NCI-H446 (cell line): ENCODE measurements at regions not wholly inside any gene's neighbourhood (a gene's known extent, or its start where the extent isn't known, plus 50 kb on each side); places are given as distances from the start of the nearest gene placed in this dataset.
"Not testable (repeated sequence)": the region's sequence is repeated elsewhere in the genome, so short reads cannot be mapped to it uniquely, and the experiment has no call there.

Experiments
- DNase-seq, 2 experiments: peaks; one replicate each; lab custom pipeline; 2025; lab: John Stamatoyannopoulos, UW

DNA sequence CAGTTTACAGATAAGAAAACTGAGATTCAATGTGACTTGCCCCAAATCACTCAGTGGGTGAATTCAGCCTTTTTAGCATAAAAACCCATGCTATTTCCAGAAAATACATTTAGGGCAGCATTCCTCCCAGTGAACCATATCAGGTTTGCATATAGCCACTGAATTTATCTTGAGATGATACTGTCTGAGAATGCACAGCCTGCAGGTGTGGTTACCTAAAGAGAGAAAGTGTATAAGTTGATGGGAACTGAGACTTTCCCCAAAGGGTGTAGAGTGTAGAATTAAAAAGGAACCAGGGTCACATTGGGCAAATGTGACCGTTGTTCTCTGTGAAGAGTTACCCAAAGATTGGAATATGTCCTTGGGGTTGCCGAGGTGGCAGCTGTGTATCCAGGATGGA lies 100.0 kb upstream of the PIK3R1 start:
- DNase-seq = no peak

DNA sequence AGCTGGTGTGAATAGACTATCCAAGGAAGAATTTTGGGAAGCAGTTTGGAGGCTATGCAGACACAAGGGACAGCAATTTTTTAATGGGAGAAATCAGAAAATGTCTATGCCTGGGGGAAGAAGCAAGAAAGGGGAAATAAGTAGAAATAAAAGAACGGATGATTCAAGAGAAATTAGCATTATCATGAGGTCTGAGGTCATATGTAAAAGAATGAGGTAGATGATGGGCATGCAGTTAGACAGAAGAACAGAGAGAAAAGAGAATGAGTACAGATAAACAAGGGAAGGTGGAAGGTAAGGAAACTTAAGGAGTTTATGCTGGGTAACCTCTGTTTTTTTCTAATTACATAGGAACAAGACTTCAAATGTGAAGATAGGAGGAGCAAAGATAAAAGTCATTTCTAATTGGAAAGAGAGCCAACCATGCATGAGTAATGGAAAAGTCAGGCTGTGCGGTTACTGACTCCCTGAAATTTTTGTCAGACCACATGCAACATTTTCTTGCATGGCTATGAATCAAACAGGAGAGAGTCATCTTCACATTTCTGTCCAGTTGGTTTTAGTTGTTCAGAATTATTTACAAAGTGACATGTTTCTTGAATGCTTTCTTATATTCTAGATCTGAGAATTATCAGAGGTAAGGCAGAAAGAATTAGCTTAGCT lies 101.0 kb upstream of the PIK3R1 start:
- no peak for DNase-seq

GRCh38 chr5:68112658-68113057 lies 102.9 kb upstream of the PIK3R1 start:
- DNase-seq = no peak

- no peak for DNase-seq
Observed at GRCh38 chr5:68110894-68111293, 104.7 kb upstream of the PIK3R1 start.

GRCh38 chr5:68110264-68110663 lies 105.3 kb upstream of the PIK3R1 start:
- DNase-seq = no peak

DNA sequence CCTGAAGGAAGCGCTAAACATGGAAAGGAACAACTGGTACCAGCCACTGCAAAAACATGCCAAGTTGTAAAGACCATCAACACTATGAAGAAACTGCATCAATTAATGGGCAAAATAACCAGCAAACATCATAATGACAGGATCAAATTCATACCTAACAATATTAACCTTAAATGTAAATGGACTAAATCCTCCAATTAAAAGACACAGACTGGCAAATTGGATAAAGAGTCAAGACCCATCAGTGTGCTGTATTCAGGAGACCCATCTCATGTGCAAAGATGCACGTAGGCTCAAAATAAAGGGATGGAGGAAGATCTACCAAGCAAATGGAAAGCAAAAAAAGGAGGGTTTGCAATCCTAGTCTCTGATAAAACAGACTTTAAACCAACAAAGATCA lies 111.3 kb upstream of the PIK3R1 start:
- DNase-seq = not testable (repeated sequence)

GRCh38 chr5:68103297-68103696 lies 112.3 kb upstream of the PIK3R1 start:
- DNase-seq = not testable (repeated sequence)

GRCh38 chr5:68099327-68099726 lies 116.2 kb upstream of the PIK3R1 start:
- DNase-seq = no peak

DNA sequence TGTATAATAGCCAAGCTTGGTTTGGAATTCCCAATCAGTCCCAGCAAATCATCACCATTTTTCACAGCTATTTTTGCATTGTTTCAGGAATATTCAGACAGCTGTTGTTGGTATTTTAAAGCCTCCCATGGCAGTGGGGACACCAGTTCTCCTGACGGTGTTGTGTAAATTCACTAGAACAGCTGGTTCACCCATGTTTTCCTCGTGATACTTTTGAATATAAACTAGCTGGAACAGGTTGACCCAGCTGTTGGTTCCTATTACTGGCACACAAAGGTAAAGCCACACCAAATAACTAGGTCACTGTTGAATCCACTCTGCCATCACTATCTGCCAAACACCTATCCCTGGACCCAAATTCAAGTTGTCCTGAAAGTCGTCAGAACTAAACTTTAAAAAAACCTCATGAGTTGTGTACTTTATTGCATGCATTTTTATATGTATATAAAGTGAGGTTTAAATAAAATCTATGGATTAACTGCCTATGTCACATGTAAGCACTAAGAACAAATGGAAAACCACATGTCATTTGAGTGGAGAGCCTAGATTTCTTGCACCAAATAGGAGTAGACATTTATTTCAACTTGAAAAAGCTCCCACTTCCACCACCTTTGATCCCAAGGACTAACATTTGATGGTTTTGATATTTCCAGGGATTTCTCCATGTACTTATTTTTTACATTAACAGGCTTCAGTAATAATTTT lies 121.9 kb upstream of the PIK3R1 start:
- no peak for DNase-seq

DNA sequence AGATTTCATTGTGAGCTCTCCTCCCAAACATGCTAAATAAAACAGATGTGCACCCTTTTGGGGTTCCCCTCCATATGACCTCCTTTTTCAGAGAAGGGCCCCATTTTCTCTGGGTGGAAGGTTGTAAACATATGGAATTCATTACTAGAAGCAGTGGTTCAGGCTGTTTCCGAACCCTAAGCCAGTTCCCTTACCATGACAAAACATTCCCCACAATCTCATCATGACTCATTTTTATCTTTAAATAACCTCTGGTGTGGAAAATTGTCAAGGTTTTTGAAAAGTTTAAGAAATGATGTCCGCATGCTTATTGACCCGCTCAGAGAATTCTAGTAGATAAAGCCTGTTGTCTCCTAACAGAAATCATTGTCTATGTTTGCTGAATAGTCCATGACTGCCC lies 127.3 kb upstream of the PIK3R1 start:
- DNase-seq = no peak

DNA sequence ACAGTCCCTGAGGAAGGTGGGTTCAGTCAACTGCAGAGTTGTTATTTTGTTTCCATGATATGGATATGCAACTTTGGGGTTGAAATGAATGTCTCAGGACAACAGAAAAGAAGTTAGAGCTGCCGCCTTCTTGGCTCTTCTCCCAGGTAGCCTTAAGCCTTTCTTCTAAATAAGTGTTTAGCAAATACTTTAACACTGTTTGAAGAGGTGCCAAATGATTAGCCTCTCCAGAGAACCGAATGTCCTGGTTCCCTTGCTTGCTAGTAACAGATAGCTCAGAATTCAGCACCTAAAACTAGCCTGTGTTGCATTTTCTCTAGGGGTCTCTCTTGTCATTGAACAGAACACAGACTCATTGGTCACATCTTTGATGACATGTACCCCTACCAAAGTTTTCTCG lies 127.7 kb upstream of the PIK3R1 start:
- DNase-seq = no peak

- peak in 1 of 2 experiments; percentile 49 for DNase-seq
Observed at GRCh38 chr5:68086857-68087256, 128.7 kb upstream of the PIK3R1 start.

DNA sequence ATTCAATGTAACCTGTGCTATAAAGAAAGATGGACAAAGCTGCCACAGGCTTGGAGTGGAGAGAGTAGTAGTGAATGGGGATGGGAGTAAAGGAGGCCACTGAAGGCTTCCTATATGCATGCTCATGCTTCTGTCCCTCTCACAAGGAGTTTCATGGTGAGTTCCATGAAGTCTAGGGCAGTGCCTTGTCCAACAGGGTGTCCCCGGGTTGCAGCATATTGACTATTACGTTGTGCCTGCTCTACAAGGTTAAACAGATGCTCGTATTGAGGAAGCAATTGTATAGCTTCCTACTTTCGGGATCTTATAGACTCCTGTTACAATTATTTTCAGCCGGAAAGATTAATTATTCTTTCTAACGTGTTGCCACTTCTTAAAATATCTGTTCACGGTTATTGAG lies 129.1 kb upstream of the PIK3R1 start:
- no peak for DNase-seq

DNA sequence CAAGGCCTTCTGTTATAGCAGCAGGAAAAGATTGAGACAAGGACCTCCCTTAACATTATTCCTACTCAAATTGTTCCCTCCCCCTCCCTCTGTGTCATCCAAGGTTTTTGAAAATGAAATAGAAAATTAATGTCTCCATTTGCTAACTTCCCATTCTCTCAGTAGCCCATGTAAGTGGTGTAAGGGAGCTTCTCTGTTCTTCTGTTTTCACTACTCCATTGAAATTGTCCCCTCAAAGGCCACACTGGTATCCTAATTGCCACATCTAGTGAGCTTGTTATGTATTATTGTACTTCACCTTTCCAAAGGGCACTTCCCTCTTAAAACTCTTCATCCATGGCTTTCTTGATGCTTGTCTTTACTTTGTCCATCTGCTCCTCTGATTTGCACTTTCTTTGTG lies 131.2 kb upstream of the PIK3R1 start:
- no peak for DNase-seq

DNA sequence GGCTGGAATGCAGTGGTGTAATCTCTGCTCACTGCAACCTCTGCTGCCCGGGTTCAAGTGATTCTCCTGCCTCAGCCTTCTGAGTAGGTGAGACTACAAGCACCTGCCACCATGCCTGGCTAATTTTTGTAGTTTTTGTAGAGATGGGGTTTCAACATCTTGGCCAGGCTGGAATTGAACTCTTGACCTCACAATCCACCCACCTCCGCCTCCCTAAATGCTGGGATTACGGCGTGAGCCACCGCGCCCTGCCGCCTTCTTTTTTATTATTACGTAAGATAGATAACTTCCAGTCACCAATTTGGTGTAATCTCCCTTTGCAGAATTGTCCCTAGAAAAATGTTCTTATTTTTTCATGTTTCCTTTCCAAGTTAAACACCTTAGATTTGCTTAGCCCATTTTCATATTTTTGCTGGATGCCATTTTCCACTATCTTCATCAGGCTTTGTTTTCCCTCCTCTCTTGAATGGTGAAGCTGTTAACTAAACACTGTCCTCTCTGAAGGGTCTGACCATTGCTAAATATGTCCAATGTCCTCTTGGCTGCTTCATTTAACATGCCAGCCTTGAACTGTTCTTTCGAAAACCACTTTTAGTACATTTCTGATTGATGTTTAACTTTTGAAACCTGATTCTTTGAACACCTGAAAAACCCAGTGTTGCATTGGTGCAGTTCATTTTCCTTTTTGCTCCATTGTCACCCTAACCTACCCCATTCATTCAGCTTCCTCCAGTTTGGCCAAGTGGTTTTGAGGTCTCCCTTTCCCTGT lies 135.1 kb upstream of the PIK3R1 start:
- DNase-seq = no peak

- DNase-seq = no peak
Observed at GRCh38 chr5:68077349-68077894, 138.1 kb upstream of the PIK3R1 start.

DNA sequence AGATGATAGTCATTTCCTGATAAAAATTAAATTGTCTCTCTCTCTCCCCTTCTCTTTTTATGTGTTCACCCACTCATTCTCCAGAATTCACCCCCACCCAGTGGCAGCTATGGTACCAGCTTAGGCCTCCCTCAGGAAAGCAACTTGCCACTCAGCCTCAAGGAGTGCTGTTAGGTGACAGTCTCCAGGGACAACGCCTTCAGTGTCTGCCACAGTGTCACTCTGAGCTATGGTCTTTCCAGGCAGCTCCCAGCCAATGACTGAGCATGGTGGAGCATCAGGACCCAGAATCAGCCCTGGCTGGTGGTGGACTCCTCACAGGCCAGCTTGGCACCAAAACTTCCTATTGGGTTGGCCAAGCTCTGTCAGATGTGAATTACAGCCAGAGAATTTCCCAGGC lies 140.9 kb upstream of the PIK3R1 start:
- no peak for DNase-seq

DNA sequence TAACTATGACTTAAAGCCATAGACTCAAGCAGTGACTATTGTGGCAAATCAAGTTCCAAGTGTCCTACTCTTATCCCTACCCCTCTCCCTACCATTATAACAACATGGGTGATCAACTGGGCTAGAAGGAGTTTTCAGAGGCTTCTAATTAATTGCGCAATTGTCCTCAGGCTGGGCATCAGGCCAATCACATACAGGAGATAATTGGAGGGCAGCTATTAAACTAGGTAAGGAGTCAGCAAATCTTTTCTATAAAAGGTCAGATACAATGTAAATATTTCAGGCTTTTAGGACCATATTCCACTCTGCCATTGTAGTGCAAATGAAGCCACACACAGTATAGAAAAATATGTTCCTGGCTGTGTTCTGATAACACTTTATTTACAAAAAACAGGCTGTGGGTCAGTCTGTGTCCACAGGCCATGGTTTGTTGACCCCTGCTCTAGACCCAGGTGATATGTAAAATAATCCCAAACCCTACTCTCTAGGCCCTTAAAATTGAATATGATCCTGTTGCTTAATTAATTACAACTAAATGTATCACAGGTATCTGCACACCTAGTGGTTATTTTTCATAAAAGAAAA lies 141.4 kb upstream of the PIK3R1 start:
- DNase-seq = no peak

- no peak for DNase-seq
Observed at GRCh38 chr5:68071736-68072135, 143.8 kb upstream of the PIK3R1 start.

- no peak for DNase-seq
Observed at GRCh38 chr5:68071282-68071632, 144.3 kb upstream of the PIK3R1 start.

DNA sequence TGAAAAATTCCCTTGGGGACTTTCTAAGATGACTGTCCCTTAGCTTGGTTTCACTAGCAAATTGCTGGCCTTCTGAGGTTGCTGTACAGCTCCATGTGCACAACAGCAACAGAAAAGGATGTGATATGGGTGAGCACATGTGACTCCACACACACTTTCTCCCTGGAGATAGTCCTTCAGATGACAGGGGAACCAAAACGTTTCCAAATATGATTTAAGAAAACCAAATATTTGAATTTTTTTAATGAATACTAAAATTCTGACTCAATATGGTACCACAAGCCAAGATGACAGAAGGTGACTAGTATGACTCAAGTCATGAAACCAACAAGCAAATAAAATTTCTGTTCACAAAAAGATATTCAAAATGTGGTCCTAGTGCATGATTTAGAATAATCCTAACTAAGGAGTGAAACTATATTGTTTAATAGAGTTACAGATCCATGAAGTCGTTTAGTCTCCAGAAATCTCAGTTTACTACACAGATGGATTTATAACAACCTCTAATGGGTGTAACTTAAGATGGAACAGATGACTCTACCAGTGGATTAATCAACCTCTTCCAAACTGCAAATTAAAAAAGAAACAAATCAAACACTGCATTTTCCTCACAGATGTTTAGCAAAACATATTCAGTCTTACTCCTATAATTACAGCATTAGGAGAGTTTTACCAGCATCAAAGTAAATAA lies 144.8 kb upstream of the PIK3R1 start:
- DNase-seq = peak in 1 of 2 experiments; percentile 40
